ENCODE measurements at regions not wholly inside any gene's neighbourhood (a gene's known extent, or its start where the extent isn't known, plus 50 kb on each side); places are given as distances from the start of the nearest gene placed in this dataset.

GRCh38 chr13:112124141-112124540, 57.2 kb downstream of the SOX1 start:
- Histone ChIP-seq H3K9me3 (no peaks in the 10 kb centered on the region), H3K36me3 (no peaks in the 10 kb centered on the region), H3K4me3 (no peak overlapping the region), H3K27ac (no peak overlapping the region), H3K27me3 (peaks cover 0 to 3% (median 0%) of the 10 kb centered on the region in 3 donors), H3K4me1 (no peaks in the 10 kb centered on the region)
- intact Hi-C loops (cut with DNase I; ENCODE audit: low total_unique reads), result no loop called here
- no peak for DNase-seq
- in situ Hi-C loops (cut with MboI; ENCODE audit: low sequenced_read_pairs in 4 of 4), result no loop called here
- ATAC-seq, result no peak
- TF ChIP-seq POLR2A (IDR thresholded peaks at IDR 0.05) (no peak), CTCF (IDR thresholded peaks at IDR 0.05 in 4 of 5, conservative IDR thresholded peaks at IDR 0.05 in 1 of 5) (no peak)

- H3K4me3 ChIP-seq, result no peak overlapping the region
- no peaks in the 10 kb centered on the region for H3K4me1 ChIP-seq
- intact Hi-C loops (cut with DNase I; ENCODE audit: low total_unique reads), result no loop called here
- peaks cover 0 to 3% (median 0%) of the 10 kb centered on the region in 3 donors for H3K27me3 ChIP-seq
- no peak overlapping the region for H3K27ac ChIP-seq
- no peaks in the 10 kb centered on the region for H3K9me3 ChIP-seq
- in situ Hi-C loops (cut with MboI; ENCODE audit: low sequenced_read_pairs in 4 of 4), result no loop called here
- DNase-seq, result no peak
- TF ChIP-seq POLR2A (IDR thresholded peaks at IDR 0.05) (no peak), CTCF (IDR thresholded peaks at IDR 0.05 in 4 of 5, conservative IDR thresholded peaks at IDR 0.05 in 1 of 5) (no peak)
- no peak for ATAC-seq
- no peaks in the 10 kb centered on the region for H3K36me3 ChIP-seq
These were observed 60.8 kb downstream of the SOX1 start for GRCh38 chr13:112127564-112128330.

- no peak overlapping the region for H3K4me3 ChIP-seq
- in situ Hi-C loops (cut with MboI; ENCODE audit: low sequenced_read_pairs in 4 of 4) (no loop called here), intact Hi-C loops (cut with DNase I; ENCODE audit: low total_unique reads) (no loop called here)
- no peaks in the 10 kb centered on the region for H3K4me1 ChIP-seq
- ATAC-seq (no peak), DNase-seq (no peak)
- TF ChIP-seq POLR2A (IDR thresholded peaks at IDR 0.05) (no peak), CTCF (IDR thresholded peaks at IDR 0.05 in 4 of 5, conservative IDR thresholded peaks at IDR 0.05 in 1 of 5) (no peak)
- H3K9me3 ChIP-seq, result no peaks in the 10 kb centered on the region
- H3K36me3 ChIP-seq, result no peaks in the 10 kb centered on the region
- H3K27me3 ChIP-seq, result peaks cover 0 to 3% (median 0%) of the 10 kb centered on the region in 3 donors
- no peak overlapping the region for H3K27ac ChIP-seq
These were observed 61.3 kb downstream of the SOX1 start for GRCh38 chr13:112128331-112128610.

- intact Hi-C loops (cut with DNase I; ENCODE audit: low total_unique reads), result no loop called here
- in situ Hi-C loops (cut with MboI; ENCODE audit: low sequenced_read_pairs in 4 of 4), result no loop called here
- H3K9me3 ChIP-seq, result no peaks in the 10 kb centered on the region
- no peak for TF ChIP-seq POLR2A (IDR thresholded peaks at IDR 0.05)
- no peak for TF ChIP-seq CTCF (IDR thresholded peaks at IDR 0.05 in 4 of 5, conservative IDR thresholded peaks at IDR 0.05 in 1 of 5)
- H3K4me1 ChIP-seq, result no peaks in the 10 kb centered on the region
- H3K27ac ChIP-seq, result no peak overlapping the region
- ATAC-seq (no peak), DNase-seq (no peak)
- no peaks in the 10 kb centered on the region for H3K36me3 ChIP-seq
- H3K27me3 ChIP-seq, result peaks cover 0 to 3% (median 0%) of the 10 kb centered on the region in 3 donors
- no peak overlapping the region for H3K4me3 ChIP-seq
These were observed 63.5 kb downstream of the SOX1 start for GRCh38 chr13:112130418-112130817.
